Daoy (cell line): ENCODE measurements at regions not wholly inside any gene's neighbourhood (a gene's known extent, or its start where the extent isn't known, plus 50 kb on each side); places are given as distances from the start of the nearest gene placed in this dataset.
"Not testable (repeated sequence)": the region's sequence is repeated elsewhere in the genome, so short reads cannot be mapped to it uniquely, and the experiment has no call there.

ENCODE experiments used
- DNase-seq: peaks from one replicate; pipeline ENCODE4 v3.0.0-alpha.2; 2015; ENCODE audit warnings: low read depth

- peak; percentile 15 for DNase-seq
These were observed 120.2 kb downstream of the TLR5 start for GRCh38 chr1:223022641-223023473.

- no peak for DNase-seq
These were observed 119.2 kb downstream of the TLR5 start for GRCh38 chr1:223023863-223024262.

- DNase-seq, result not testable (repeated sequence)
These were observed 118.6 kb downstream of the TLR5 start for GRCh38 chr1:223024486-223024885.

GRCh38 chr1:223025190-223025734, 117.8 kb downstream of the TLR5 start:
- not testable (repeated sequence) for DNase-seq

- not testable (repeated sequence) for DNase-seq
These were observed 116.4 kb downstream of the TLR5 start for GRCh38 chr1:223026639-223027038.

GRCh38 chr1:223029985-223030769, 112.9 kb downstream of the TLR5 start:
- no peak for DNase-seq

- no peak for DNase-seq
These were observed 112.1 kb downstream of the TLR5 start for GRCh38 chr1:223030871-223031400.

- peak; percentile 53 for DNase-seq
These were observed 111.1 kb downstream of the TLR5 start for GRCh38 chr1:223031733-223032601.

GRCh38 chr1:223033658-223034057, 109.4 kb downstream of the TLR5 start:
- DNase-seq, result peak; percentile 34

- DNase-seq, result no peak
These were observed 108.7 kb downstream of the TLR5 start for GRCh38 chr1:223034270-223034798.

GRCh38 chr1:223035724-223036478, 107.1 kb downstream of the TLR5 start:
- peak; percentile 36 for DNase-seq

- no peak for DNase-seq
These were observed 106.6 kb downstream of the TLR5 start for GRCh38 chr1:223036479-223036845.

- DNase-seq, result no peak
These were observed 105.2 kb downstream of the TLR5 start for GRCh38 chr1:223037845-223038244.

GRCh38 chr1:223038288-223039006, 104.6 kb downstream of the TLR5 start:
- no peak for DNase-seq

- DNase-seq, result no peak
These were observed 103.1 kb downstream of the TLR5 start for GRCh38 chr1:223039990-223040389.

- no peak for DNase-seq
These were observed 101.6 kb downstream of the TLR5 start for GRCh38 chr1:223041481-223041880.

GRCh38 chr1:223045164-223045957, 97.7 kb downstream of the TLR5 start:
- no peak for DNase-seq

GRCh38 chr1:223046011-223046410, 97.0 kb downstream of the TLR5 start:
- no peak for DNase-seq

- not testable (repeated sequence) for DNase-seq
These were observed 96.6 kb downstream of the TLR5 start for GRCh38 chr1:223046463-223046862.
